Glutamatergic neuron (in vitro differentiated cells): ENCODE measurements at regions not wholly inside any gene's neighbourhood (a gene's known extent, or its start where the extent isn't known, plus 50 kb on each side); places are given as distances from the start of the nearest gene placed in this dataset.

ENCODE experiments used
- DNase-seq: peaks from one replicate; pipeline ENCODE4 v3.0.0; 2022
- H3K27ac Mint-ChIP-seq: one replicate; pipeline ENCODE4 v1.8.0; 2020; ENCODE audit warnings: mild to moderate bottlenecking, mixed read lengths, inconsistent platforms; ENCODE audit not compliant: unreplicated experiment
- H3K27me3 Mint-ChIP-seq: one replicate; pipeline ENCODE4 v1.8.0; 2020; ENCODE audit warnings: mild to moderate bottlenecking, moderate library complexity, mixed read lengths, inconsistent platforms; ENCODE audit not compliant: unreplicated experiment
- H3K36me3 Mint-ChIP-seq: one replicate; pipeline ENCODE4 v1.8.0; 2020; ENCODE audit warnings: mild to moderate bottlenecking, mixed read lengths, inconsistent platforms; ENCODE audit not compliant: unreplicated experiment
- H3K4me1 Mint-ChIP-seq: one replicate; pipeline ENCODE4 v1.8.0; 2020; ENCODE audit warnings: mild to moderate bottlenecking, low read depth, mixed read lengths, inconsistent platforms; ENCODE audit not compliant: unreplicated experiment
- H3K4me3 Mint-ChIP-seq: one replicate; pipeline ENCODE4 v1.8.0; 2020; ENCODE audit warnings: mild to moderate bottlenecking, mixed read lengths, inconsistent platforms; ENCODE audit not compliant: unreplicated experiment
- H3K9me3 Mint-ChIP-seq: one replicate; pipeline ENCODE4 v1.8.0; 2020; ENCODE audit warnings: mild to moderate bottlenecking, moderate library complexity, mixed read lengths, inconsistent platforms; ENCODE audit not compliant: unreplicated experiment
- CTCF ChIP-seq: fragments of 200-600 bp; sonication (generic); IDR thresholded peaks from one replicate; pipeline ENCODE4 v1.5.0; 2021; ENCODE audit not compliant: partially characterized antibody, unreplicated experiment

- Mint-ChIP-seq H3K4me3 (peak overlapping the region; percentile 71), H3K36me3 (no peaks in the 10 kb centered on the region), H3K27me3 (peaks cover 7% of the 10 kb centered on the region), H3K4me1 (peaks cover 47% of the 10 kb centered on the region), H3K9me3 (no peaks in the 10 kb centered on the region), H3K27ac (peak overlapping the region; percentile 83)
- no peak for TF ChIP-seq CTCF
- DNase-seq = no peak
These were observed 129.3 kb upstream of the CDH6 start for GRCh38 chr5:31064215-31064614.

- H3K4me1 Mint-ChIP-seq = peaks cover 51% of the 10 kb centered on the region
- peaks cover 6% of the 10 kb centered on the region for H3K27me3 Mint-ChIP-seq
- H3K27ac Mint-ChIP-seq = peak overlapping the region; percentile 29
- TF ChIP-seq CTCF = no peak
- H3K4me3 Mint-ChIP-seq = no peak overlapping the region
- H3K9me3 Mint-ChIP-seq = no peaks in the 10 kb centered on the region
- no peak for DNase-seq
- no peaks in the 10 kb centered on the region for H3K36me3 Mint-ChIP-seq
These were observed 130.4 kb upstream of the CDH6 start for GRCh38 chr5:31062902-31063580.

- DNase-seq = no peak
- H3K4me3 Mint-ChIP-seq = no peak overlapping the region
- H3K36me3 Mint-ChIP-seq = no peaks in the 10 kb centered on the region
- H3K27ac Mint-ChIP-seq = peak overlapping the region; percentile 75
- H3K9me3 Mint-ChIP-seq = no peaks in the 10 kb centered on the region
- H3K4me1 Mint-ChIP-seq = peaks cover 44% of the 10 kb centered on the region
- TF ChIP-seq CTCF = no peak
- peaks cover 1% of the 10 kb centered on the region for H3K27me3 Mint-ChIP-seq
These were observed 133.6 kb upstream of the CDH6 start for GRCh38 chr5:31059889-31060288.

- H3K27me3 Mint-ChIP-seq = peaks cover 4% of the 10 kb centered on the region
- H3K27ac Mint-ChIP-seq = no peak overlapping the region
- no peak for DNase-seq
- no peak overlapping the region for H3K4me3 Mint-ChIP-seq
- no peak for TF ChIP-seq CTCF
- no peaks in the 10 kb centered on the region for H3K36me3 Mint-ChIP-seq
- peaks cover 21% of the 10 kb centered on the region for H3K4me1 Mint-ChIP-seq
- H3K9me3 Mint-ChIP-seq = peaks cover 2% of the 10 kb centered on the region
These were observed 139.0 kb upstream of the CDH6 start for GRCh38 chr5:31054453-31054852.

GRCh38 chr5:31052937-31053658 lies 140.4 kb upstream of the CDH6 start:
- Mint-ChIP-seq H3K36me3 (no peaks in the 10 kb centered on the region), H3K27ac (no peak overlapping the region), H3K4me3 (no peak overlapping the region), H3K9me3 (peaks cover 5% of the 10 kb centered on the region), H3K4me1 (peaks cover 21% of the 10 kb centered on the region), H3K27me3 (peaks cover 2% of the 10 kb centered on the region)
- TF ChIP-seq CTCF = no peak
- DNase-seq = no peak
